ENCODE measurements at regions not wholly inside any gene's neighbourhood (a gene's known extent, or its start where the extent isn't known, plus 50 kb on each side); places are given as distances from the start of the nearest gene placed in this dataset.

GRCh38 chr5:168202996-168203395, 88.4 kb upstream of the WWC1 start:
- TF ChIP-seq CTCF (conservative IDR thresholded peaks at IDR 0.05; ENCODE audit: low read length) (no peak), EZH2phosphoT487 (IDR thresholded peaks at IDR 0.05; ENCODE audit: borderline replicate concordance, low read depth, low read length) (no peak)
